NCI-H2107 (cell line): ENCODE measurements at regions not wholly inside any gene's neighbourhood (a gene's known extent, or its start where the extent isn't known, plus 50 kb on each side); places are given as distances from the start of the nearest gene placed in this dataset.

Experiments
- DNase-seq: peaks from one replicate; lab custom pipeline; 2025; lab: John Stamatoyannopoulos, UW

- DNase-seq, result no peak
These were observed 238.7 kb upstream of the SNX7 start for GRCh38 chr1:98422816-98423215.

DNA sequence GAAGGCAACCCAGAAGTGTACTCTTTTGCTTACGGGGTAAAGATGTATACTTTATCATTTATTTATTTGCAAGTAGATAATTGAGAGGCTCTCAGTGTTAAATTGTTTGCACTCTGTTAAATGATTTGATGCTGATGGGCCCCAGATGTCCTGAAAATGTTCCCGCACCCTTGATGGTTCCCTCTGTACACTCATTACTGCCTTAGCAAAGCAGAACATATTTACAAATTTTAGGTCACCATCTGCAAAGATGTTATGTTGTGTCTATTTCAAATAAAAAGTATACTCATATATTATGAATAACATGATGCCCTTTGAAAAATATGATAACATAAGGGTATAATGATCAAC, 240.5 kb upstream of the SNX7 start:
- DNase-seq, result no peak

GRCh38 chr1:98420376-98421084, 241.0 kb upstream of the SNX7 start:
- no peak for DNase-seq

GRCh38 chr1:98417820-98418219, 243.7 kb upstream of the SNX7 start:
- no peak for DNase-seq

DNA sequence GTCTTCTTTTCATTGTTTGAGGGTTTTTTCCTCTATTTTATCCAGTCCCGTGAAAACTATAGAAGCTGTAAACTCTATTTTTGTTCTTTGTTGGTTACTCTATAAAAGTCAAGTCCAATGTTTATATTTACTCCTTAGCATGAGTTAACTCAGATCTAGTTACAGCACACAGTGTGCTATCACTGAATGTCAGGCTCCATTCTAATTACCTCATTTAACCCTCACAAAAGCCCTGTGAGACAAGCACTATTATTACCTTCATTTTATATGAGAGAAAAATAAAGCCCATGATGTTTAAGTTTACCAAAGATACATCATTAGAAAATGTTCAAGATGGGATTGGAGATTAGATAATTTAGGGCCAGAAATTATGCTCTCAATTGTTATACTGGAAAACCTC, 251.4 kb upstream of the SNX7 start:
- no peak for DNase-seq

DNA sequence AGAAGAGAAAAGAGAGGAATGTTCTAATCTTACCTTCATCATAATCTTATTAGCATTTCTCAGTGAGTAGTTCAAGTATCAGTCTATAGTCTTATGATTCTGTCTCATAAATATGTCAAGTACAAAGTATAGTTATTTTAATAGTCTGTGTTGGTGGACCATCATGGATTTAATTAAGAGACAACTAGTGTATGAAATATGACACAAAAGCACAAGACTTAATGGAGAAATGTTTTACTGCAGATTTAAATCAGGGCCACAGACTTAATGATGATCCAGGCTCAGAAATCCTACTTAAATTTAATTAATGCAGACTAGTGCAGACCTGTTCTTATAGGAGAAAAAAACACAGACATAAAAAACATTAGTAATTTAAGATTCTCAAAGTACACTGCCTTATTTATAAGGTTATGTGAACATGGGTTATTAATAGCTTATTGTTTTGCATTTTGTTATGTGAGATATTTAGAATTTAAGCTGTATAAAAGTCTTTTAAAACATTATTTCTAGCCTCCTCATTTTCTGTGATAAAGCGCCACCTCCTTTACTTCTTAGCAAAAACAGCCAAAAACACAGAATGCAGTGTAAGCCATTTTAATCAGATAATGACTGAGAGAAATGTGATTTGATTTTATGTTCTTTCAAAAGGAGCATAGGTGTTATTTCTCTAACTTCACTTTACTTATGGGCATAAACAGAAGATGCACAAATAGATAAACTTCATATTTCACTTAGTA, 255.0 kb upstream of the SNX7 start:
- DNase-seq, result no peak

DNA sequence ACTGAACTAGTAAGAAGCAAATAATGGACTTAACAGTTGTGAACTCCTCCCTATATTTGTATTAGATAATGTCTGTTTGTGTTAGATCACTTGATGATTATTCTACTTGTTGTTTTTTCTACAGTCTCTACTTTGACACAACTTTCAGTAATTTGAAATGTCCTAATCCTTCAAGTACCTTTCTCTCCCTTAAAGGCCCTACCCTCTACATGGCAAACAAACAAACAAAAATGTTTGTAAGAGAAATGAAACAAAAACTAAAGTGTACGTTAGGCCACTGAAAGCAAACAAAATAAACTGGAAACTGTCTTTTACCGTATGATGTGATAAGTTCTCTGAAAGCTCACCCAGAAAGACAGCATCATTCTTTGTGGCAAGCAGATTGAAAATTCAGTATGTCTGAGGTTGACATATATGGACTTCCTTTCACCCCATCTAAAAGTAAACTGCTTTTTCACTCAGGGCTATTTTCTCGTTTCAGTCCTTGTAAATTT, 255.9 kb upstream of the SNX7 start:
- DNase-seq, result no peak

DNA sequence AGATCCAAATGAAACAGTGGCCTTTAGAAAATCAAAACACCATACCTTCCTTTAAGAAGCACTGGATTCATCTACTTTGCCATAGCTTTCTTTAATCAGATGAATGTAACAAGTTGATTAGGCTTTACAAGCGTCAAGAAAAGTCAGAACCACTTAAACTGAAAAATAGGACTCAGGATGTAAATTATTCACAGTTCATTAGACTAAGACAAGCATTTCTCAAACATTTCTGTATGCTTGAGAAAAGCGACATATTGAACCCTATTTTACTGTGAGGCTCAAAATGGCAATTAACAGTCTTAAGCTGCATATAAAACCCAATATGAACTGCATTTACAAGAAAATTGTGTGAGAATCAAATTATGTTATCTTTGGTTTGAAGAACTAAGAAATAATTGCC, 256.7 kb upstream of the SNX7 start:
- no peak for DNase-seq

- DNase-seq, result no peak
These were observed 257.5 kb upstream of the SNX7 start for GRCh38 chr1:98403963-98404480.

GRCh38 chr1:98402860-98403259, 258.7 kb upstream of the SNX7 start:
- no peak for DNase-seq

- no peak for DNase-seq
These were observed 261.1 kb upstream of the SNX7 start for GRCh38 chr1:98400446-98400845.

GRCh38 chr1:98399218-98399617, 262.3 kb upstream of the SNX7 start:
- DNase-seq, result no peak

GRCh38 chr1:98398649-98399048, 262.9 kb upstream of the SNX7 start:
- no peak for DNase-seq

DNA sequence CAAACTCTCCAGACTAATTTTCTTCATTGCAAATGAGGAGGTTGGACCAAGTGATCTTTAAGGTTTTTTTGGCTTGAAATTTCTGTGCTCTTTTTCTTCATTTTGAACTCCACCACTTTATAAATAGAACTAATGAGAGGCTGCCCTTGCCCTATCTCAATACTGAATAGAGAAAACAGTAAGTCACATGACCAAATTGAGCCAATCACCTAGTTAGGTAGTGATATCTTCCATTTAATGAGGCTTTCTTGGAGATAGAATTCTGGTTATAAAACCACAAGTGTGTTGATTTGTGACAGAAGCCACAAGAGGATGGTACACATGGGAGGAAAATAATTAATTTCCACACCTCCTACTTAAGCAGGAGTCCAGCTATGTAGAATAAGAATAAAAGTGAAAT, 263.4 kb upstream of the SNX7 start:
- no peak for DNase-seq

DNA sequence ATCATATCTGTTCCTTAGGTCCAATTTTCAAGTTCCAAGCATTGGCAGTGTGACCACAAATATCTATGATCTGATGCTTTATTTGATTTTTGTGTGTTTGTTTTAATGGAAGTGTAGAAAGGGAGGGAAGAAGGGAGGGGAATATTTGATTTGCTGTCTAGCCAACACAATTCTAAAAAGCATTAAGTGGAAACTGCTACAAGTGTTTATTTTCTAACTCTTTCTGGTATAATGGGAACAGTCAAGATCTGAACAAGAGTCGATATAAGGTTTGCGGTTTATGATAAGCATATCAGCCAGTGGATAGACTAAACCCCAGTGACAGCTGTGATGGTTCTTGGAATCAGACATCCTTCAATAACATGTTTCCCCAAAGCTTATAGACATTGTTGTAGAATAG, 267.8 kb upstream of the SNX7 start:
- no peak for DNase-seq

GRCh38 chr1:98391175-98391574, 270.3 kb upstream of the SNX7 start:
- DNase-seq, result no peak

- no peak for DNase-seq
These were observed 271.7 kb upstream of the SNX7 start for GRCh38 chr1:98389809-98390208.

DNA sequence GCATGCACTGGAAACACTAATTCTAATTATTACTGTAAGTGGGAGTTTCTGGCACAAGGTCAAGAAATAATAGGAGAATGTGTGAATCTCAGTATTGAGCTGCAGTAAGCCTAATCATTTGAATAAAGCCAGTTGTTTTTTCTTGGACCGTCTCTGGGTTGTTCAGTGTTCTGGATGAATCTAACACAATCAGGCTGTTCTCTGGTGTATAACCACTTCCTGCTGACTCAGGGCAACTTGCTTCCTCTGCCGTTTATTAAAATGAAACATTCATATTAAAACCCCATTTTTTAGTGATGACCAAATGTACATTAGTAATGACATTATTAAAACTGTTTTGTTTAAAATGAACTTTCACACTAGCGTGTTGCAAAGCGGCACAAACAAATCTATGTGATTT, 273.1 kb upstream of the SNX7 start:
- DNase-seq, result no peak

GRCh38 chr1:98387701-98388100, 273.8 kb upstream of the SNX7 start:
- DNase-seq, result no peak

DNA sequence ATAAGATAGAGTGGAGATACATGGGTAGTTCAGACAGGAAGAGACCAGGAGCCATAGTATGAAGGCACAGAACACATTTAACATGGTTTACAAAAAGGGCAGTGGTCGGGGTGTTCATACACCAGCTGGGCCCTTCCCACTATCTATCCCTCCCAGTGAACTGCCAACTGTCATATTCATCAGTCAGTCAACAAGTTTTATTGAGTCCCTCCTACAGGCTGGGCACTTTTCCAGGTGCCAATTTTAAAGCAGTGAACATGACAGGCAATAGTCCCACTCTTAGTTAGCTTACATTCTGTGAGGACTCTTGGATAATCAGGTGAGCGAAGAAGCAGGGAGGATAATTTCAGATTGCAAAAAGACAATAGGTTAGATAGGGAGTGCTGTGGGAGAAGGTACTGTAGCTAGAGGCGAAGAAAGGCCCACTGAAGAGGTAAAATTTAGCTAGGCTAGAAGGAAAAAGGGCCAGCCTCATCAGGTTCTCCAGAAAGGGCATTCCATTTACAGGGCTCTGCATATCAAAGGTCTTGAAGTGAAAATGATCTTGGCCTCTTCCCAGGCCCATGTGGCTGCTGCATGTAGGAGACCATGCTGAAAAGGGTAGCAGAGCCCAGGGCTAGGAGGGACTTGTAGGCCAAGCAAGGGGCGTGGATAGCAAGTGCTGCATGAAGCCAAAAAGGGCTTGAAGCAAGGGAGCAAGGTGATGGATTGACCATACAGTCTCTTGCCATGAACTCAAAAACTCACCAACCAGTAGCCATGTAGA, 274.7 kb upstream of the SNX7 start:
- no peak for DNase-seq

GRCh38 chr1:98385652-98386051, 275.9 kb upstream of the SNX7 start:
- DNase-seq, result no peak

GRCh38 chr1:98384461-98385141, 276.9 kb upstream of the SNX7 start:
- no peak for DNase-seq
